ENCODE measurements at regions not wholly inside any gene's neighbourhood (a gene's known extent, or its start where the extent isn't known, plus 50 kb on each side); places are given as distances from the start of the nearest gene placed in this dataset.
A peak's percentile ranks its signal among the peaks of the same experiment; 100 is the strongest.

GRCh38 chr9:107216329-107216728 is 66.8 kb upstream of the RAD23B start:
- no peak overlapping the region for H3K56ac ChIP-seq (ENCODE audit: extremely low read depth, insufficient read depth, low read length)
- no peak overlapping the region for H2BK120ac ChIP-seq (ENCODE audit: low read depth, low read length)
- no peak overlapping the region for H3K27ac ChIP-seq (ENCODE audit: insufficient read depth, low read length)
- H3K23ac ChIP-seq (ENCODE audit: low read depth, low read length): no peak overlapping the region; the same call in 1 of the 2 replicates
- no peaks in the 10 kb centered on the region for H3K36me3 ChIP-seq (ENCODE audit: control insufficient read depth, insufficient read depth, low read length)
- POLR2A ChIA-PET (ENCODE audit: unreplicated experiment): no interaction called here
- H4K20me1 ChIP-seq (ENCODE audit: insufficient read depth, low read length): no peaks in the 10 kb centered on the region
- H3K4me1 ChIP-seq (ENCODE audit: control insufficient read depth, insufficient read depth, low read length): peaks cover 9% of the 10 kb centered on the region
- H3K9ac ChIP-seq (ENCODE audit: low read depth, low read length): no peak overlapping the region
- no peaks in the 10 kb centered on the region for H3K27me3 ChIP-seq (ENCODE audit: control insufficient read depth, insufficient read depth, low read length)
- no peak overlapping the region for H4K5ac ChIP-seq (ENCODE audit: low read depth, low read length)
- H3K79me1 ChIP-seq (ENCODE audit: low read depth in 1 of 2, low read length in 2 of 2): no peaks in the 10 kb centered on the region
- CTCF ChIA-PET: no interaction called here
- intact Hi-C loops (cut with micrococcal nuclease): no loop called here
- no peak overlapping the region for H3K4me2 ChIP-seq (ENCODE audit: low read depth, low read length)
- H2AFZ ChIP-seq (replicated peaks; ENCODE audit: low read length, poor library complexity): no peak overlapping the region
- dilution Hi-C loops (cut with HindIII; ENCODE audit: low sequenced_read_pairs, unreplicated experiment): no loop called here
- H2AK9ac ChIP-seq (replicated peaks; ENCODE audit: low read depth, low read length, poor library complexity): no peak overlapping the region
- TF ChIP-seq RCOR1 (IDR thresholded peaks at IDR 0.05; ENCODE audit: insufficient replicate concordance, low read length): no peak
- no peak for TF ChIP-seq CHD1 (IDR thresholded peaks at IDR 0.05; ENCODE audit: low read depth, low read length)
- no peak for TF ChIP-seq MXI1 (IDR thresholded peaks at IDR 0.05; ENCODE audit: borderline replicate concordance, low read depth, low read length)
- TF ChIP-seq SMC3 (IDR thresholded peaks at IDR 0.05; ENCODE audit: low read depth, low read length): no peak
- TF ChIP-seq USF2 (IDR thresholded peaks at IDR 0.05; ENCODE audit: low read depth, low read length): no peak
- no peak for TF ChIP-seq FOS (IDR thresholded peaks at IDR 0.05; ENCODE audit: low read depth, low read length)
- TF ChIP-seq CTCF (conservative IDR thresholded peaks at IDR 0.05; ENCODE audit: low read depth, low read length): no peak
- TF ChIP-seq MAFK (IDR thresholded peaks at IDR 0.05; ENCODE audit: low read depth, low read length): no peak
- no peak for TF ChIP-seq NFE2L2 (IDR thresholded peaks at IDR 0.05; ENCODE audit: low read depth, low read length)
- no peak overlapping the region for H3K4me3 ChIP-seq (ENCODE audit: insufficient read depth, low read depth, low read length)
- no TSS peak for BruUV-seq (replicated peaks)
- no peaks in the 10 kb centered on the region for H3K9me3 ChIP-seq (ENCODE audit: control insufficient read depth, insufficient read depth, low read length)
- no peak overlapping the region for H3K4ac ChIP-seq (ENCODE audit: low read depth, low read length)
- no peak overlapping the region for H4K8ac ChIP-seq (ENCODE audit: low read depth in 2 of 2, low read length in 2 of 2)
- H2BK20ac ChIP-seq (ENCODE audit: low read depth, low read length): no peak overlapping the region
- H3K14ac ChIP-seq (replicated peaks; ENCODE audit: low read depth, low read length): 0 out of 2 replicates have a peak overlapping the region, but pooled peaks have one; percentile 18
- ATAC-seq (ENCODE audit: low read depth) (no peak), DNase-seq (no peak)
- WGBS, 2 experiments (ENCODE audit: extremely low coverage in 2 of 2, insufficient read length in 1 of 2): 100% methylated on average over 1 of the region's 4 CpGs; no CpG with 5 or more reads in 1 of the 2 experiments
- H3K18ac ChIP-seq (ENCODE audit: low read depth, low read length): no peak overlapping the region; the same call in 1 of the 2 replicates
- H3K9me1 ChIP-seq (ENCODE audit: insufficient read depth, low read length): peaks cover 5% of the 10 kb centered on the region; the same call in 1 of the 2 replicates
- H2BK15ac ChIP-seq (ENCODE audit: low read depth, low read length): no peak overlapping the region
- H2BK5ac ChIP-seq (ENCODE audit: low read depth, low read length, poor library complexity, severe bottlenecking): no peak overlapping the region
- no peak overlapping the region for H4K91ac ChIP-seq (ENCODE audit: insufficient read depth, low read depth, low read length)
- in situ Hi-C loops (cut with MboI; ENCODE audit: low sequenced_read_pairs): no loop called here
- peak overlapping the region; percentile 28; the same call in 1 of the 2 replicates for H2AK5ac ChIP-seq (ENCODE audit: low read depth, low read length)
